Activated CD8-positive, alpha-beta memory T cell treated with anti-CD3 and anti-CD28 coated beads, Interleukin-2, amount 50 U/mL, for 24 hours (primary cell): ENCODE measurements at regions not wholly inside any gene's neighbourhood (a gene's known extent, or its start where the extent isn't known, plus 50 kb on each side); places are given as distances from the start of the nearest gene placed in this dataset.
"Not testable (repeated sequence)": the region's sequence is repeated elsewhere in the genome, so short reads cannot be mapped to it uniquely, and the experiment has no call there.

Experiments used
- DNase-seq: peaks from one replicate; pipeline ENCODE4 v3.0.0-alpha.2; 2020; ENCODE audit errors: extremely low read depth

DNA sequence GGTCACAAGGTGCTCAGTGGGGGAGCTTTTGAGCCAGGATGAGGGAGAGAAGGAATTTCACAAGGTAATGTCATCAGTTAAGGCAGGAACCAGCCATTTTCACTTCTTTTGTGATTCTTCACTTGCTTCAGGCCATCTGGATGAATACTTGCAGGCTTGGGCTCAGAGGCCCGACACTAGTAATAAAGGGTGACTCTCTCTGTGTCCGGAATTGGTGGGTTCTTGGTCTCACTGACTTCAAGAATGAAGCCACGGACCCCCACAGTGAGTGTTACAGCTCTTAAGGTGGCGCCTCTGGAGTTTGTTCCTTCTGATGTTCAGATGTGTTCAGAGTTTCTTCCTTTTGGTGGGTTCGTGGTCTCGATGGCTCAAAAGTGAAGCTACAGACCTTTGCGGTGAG lies 131.8 kb upstream of the RXFP2 start:
- not testable (repeated sequence) for DNase-seq

DNA sequence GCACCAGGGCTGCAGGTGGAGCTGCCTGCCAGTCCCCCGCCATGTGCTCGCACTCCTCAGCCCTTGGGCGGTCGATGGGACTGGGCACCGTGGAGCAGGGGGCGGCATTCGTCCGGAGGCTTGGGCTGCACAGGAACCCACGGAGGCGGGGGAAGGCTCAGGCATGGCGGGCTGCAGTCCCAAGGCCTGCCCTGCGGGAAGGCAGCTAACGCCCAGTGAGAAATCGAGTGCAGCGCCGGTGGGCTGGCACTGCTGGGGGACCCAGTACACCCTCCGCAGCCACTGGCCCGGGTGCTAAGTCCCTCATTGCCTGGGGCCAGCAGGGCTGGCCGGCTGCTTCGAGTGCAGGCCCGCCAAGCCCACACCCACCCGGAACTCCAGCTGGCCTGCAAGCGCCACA lies 130.5 kb upstream of the RXFP2 start:
- not testable (repeated sequence) for DNase-seq

DNA sequence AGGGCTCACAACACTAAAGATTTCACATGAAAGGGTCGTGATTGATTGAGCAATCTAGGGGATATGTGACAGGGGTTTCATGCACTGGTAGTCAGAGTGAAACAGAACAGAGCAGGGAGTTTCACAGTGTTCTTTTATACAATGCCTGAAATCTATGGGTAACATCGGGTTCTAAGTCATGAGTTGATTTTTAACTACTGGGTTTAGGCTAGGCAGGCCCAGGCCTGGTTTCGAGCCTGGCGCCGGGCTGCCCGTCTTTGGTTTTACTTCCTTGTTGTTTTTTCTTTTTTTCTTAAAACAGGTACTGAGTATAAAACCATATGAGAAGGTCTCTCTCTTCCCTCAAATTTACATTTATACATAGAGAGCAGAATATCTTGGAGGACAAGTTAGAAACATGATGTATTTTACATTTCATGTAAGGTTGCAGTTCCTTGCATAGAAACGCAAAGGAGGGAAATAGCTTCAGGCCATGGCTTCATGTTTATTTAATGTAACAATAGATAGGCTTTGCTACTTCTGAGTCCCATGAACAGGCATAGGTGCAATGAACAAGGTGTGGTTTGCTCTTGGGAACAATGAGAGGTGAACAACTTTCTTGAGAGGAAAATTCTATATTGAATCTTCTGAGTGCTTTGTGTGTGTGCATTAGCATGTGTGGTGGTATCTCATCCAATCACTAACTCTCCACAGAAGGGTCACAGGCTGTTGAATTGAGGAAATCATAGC lies 128.9 kb upstream of the RXFP2 start:
- no peak for DNase-seq

DNA sequence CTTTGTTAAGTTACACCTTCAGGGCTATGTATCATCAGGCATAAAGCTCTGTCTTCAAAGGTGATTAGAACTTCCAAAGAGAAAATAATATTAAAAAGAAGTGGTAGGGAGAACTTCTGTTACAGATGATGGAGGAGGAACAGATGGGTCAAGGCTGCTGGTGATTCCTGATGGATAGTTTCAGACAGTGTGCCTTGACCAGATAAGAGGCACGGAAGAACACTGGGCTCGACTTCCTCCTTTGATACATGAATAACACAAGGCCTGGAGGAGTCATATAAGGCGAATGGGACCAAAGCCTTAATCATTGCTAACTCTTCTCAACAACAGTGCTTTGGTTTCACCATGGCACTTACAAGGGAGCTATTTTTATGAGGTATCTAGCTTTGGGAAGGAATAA lies 128.1 kb upstream of the RXFP2 start:
- no peak for DNase-seq

DNA sequence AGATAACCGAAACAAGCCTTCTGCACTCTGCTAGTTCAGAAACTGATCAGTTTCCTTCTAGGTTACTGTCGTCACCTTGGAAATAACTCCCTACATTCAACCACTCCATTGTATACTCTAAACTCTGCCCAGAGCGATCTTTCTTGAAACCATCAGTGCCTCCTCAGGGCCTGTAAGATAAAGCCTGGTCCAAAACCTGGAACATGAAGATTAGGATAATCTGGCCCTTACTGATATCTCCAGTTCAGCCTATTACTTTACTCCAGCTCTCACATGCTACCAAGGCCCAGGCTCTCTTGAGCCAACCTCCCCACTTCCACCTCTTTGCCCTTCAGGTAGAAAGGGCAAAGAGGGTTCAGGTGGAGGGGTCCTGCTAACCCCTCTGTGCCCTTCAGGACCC lies 125.3 kb upstream of the RXFP2 start:
- DNase-seq, result no peak

DNA sequence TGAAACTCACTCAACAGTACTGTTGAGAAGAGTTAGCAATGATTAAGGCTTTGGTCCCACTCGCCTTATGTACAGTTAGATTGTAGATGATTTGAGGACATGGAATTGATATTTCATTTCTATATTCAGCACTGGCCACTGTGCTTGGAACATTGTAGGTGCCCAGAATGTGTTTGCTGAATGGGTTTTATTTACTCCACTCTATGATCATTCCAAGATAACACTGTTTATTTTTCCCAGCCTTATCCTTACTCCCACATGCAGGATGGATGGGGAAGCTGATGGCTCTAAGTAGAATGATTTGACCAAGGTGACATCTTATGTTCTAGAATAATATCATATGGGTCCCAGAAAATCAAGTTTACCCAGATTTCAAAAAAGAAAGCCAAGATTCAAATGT lies 124.6 kb upstream of the RXFP2 start:
- DNase-seq, result no peak

DNA sequence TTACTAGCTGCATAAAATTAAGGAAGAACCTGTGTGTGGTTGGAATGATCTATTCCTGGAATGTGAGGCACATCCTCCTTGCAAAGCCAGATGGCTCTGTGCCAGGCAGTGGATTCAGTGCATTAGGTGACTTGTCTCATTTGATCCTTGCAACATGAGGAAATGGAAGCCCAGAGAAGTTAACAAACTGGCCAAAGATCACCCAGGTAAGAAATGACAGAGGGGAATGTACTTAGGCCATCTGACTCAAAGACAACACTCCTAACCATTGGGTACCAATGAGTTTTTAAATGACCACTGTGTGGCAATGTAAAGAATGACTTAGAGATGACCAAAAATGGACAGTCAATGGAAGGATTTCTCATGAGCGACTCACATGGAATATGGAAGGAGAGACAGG lies 114.2 kb upstream of the RXFP2 start:
- DNase-seq, result no peak

DNA sequence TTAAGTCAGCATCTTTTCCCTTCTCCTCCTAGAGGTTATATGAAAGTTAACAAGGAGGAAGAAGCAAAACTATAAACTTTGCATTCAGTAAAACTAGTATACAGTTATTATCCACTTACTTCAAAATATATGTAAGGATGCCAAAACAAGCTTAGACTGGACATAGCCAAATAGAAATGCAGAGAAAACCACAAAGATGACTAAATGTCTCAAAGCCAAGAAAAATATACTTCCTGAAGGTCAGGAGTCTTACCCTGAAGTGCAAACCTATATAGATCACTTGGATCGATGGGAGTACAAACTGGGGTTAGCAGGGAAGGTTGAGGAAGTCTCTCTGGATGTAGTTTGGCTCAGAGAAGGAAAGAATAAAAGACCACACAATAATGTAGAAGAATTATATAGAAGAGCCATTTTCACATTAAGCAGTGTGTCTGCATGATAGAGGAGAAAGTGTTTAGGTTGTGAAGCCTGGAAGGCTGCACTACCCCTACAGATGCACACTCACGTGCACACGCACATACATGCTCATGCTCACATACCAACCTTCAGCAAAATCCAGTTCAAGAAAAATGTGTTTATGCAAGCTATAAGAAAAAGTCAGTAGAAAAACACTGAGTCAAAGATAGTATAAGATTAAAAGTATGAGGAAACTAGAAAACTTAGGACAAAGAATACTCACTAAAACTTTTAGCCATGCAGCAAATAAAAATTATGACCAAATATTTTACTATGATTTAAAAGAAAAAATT lies 112.1 kb upstream of the RXFP2 start:
- DNase-seq, result no peak

DNA sequence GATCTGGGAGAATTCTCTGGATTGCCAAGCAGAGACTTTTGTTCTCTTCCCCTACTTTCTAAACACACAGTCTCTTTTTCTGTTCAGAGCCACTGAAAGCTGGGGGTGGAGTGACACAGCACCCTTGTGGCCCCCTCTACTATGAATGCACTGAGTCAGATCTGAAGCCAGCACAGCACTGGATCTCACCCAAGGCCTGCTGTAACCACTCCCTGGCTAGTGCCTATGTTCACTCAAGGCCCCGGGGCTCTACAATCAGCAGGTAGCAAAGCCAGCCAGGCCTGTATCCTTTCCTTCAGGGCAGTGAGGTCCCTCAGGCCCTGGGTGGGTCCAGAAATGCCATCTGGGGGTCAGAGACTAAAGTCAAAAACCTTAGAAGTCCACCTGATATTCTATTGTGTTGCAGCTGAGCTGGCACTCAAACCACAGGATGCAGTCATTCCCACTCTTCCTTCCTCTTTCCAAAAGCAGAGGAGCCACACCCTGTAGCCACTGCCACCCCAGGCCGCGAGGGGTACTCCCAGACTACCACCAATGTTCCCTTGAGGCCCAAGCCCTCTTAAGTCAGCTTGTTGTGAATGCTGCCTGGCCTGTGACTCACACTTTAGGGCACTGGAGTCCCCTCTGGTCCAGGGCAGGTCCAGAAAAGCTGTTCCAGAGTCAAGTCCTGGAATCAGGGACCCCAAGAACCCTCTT lies 110.1 kb upstream of the RXFP2 start:
- no peak for DNase-seq

DNA sequence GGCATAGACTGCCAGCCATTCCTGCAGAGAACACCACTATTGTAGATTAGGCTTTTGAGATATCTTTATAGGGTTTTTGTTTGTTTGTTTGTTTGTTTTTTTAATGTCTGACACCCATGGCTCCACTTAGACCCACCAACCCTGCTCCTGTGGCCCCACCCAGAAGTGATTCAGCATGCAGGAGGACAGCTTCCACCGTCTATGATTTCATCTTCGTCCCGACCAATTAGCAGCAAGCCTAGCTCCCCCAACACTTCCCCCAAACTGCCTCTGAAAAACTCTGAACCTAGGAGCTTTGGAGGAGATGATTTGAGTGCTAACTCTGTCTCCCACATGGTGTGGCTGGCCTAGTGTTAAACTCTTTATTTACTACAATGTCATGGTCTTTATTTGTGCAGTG lies 108.3 kb upstream of the RXFP2 start:
- no peak for DNase-seq

DNA sequence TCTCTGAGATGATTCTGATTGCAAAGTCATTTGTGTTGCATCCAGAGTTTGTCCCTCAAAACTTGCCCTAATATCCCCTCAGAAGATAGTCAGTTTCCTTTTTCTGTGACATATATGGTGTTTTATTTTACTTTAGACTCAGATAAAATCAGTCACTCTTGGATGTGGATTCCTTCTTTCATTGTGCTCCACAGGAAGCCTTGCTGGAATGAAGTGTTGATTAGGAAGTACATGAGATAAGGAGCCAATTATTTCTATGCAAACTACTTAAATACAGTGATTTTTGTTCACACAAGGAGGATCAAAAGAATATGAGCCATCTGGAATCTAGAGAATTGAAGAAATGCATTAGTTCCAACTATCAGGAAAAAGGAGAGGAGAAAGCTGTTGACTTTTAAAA lies 107.6 kb upstream of the RXFP2 start:
- DNase-seq, result no peak

DNA sequence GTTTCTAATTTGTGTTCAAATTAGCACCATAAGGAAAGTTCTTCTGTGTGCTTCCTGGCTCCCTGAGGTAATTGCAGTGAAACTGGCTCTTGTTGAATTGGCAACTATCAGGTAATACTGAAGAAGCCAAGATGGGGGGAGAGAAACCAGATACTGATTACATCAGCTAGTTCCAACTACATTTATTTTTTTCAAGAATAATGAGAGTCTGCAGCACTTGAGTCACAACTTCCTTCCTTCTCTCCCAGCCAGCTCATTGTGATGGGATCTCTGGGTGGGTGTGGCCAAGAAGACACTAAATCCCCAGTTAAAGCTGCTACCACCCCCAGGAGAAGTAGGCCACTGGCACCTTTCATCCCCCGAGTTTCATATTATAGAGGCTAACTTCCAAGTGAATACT lies 100.7 kb upstream of the RXFP2 start:
- no peak for DNase-seq

DNA sequence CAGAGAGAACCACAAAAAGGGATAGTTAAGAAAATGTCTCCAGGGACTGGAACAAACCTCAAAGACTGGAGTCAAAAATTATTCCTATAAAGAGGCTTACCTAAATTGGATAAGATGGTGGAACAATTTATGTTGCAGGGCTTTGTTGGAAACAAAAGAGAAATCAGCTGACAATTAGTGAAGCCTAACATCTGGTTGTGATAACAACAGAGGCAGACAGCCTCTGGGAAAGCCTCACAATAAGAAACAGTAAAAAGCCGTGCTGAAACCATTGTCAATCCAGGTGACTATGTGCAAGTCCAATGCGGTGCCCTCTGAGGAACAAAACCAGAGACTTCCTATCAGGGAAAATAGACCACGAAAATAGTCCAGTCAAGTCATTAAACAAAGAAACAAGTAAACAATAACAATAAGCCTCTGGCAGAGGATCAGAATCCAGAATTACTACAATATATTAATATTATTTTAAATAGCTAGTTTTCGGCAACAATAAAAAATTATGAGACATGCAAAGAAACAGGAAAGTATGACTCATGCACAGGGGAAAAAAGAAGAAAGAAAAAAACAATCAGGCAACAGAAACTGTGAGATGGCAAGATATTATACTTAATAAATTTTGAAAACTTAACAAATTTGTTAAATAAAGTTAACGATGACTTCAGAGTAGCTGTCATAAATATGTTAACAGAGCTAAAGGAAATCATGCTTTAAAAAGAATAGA lies 99.7 kb upstream of the RXFP2 start:
- DNase-seq, result no peak

DNA sequence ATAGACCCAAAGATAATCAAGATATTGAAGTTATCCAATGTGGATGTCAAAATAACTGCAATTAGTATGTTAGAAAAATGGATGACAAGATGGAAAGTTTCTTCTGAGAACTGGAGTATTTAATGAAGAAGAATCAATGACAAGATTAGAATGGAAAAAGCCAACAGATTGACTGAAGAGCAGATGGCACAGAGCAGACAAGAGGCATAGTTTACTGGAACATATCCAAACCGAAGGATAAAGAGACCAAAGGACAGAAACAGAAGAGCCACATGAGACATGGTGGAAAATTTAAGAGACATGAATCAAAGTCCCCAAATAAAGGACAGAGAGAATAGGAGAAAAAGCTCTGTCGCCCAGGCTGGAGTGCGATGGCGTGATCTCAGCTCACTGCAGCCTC lies 89.6 kb upstream of the RXFP2 start:
- DNase-seq, result no peak

DNA sequence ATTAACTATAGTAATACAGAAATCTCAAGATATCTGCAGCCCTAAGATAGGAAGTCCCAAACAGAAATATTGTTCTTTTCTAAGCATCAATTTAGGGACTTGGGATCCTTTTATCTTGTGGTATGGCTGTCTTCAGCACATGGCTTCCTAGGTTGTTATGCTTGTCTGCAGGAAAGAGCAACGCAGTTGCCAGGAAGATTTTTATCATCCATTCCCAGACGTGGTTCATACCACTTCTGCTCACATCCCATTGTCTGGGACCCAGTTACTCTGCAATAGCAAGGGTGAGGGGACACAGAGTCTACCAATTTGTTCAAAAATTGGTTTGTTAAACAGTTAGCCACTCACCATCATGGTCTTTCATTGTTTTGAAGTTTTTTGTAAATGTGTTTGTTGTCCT lies 85.6 kb upstream of the RXFP2 start:
- DNase-seq, result no peak

DNA sequence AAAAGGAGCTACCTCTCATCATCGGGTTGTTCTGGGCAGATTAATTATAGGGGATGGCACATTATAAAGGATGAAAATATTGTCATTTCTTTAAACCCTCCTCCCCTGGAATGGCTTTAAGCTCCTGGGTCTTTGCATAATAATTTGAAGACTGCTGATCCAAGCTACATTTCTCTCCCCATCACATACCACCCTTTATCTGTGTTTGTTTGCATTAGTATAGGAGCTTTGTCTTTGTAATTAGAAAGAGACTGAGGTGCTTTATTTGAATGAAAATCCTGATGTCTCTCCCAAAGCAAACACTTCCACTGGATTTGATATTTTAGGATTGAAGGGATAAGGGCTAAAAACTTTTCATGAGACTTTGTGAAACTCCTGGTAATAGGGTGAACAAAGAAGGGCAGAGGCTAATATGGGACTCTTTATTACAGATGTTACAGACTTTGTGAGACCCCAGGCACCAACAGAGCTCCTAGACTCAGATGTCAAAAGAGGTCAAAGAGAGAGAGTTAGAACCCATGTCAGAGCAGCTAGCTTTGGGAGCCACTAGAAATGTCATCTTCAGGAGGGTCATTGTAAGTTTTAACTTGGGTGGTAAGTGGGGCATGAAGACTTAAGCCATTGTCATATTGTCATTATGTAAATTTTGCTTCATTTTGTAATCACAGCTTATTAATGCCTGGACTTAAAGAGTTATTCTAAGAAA lies 75.3 kb upstream of the RXFP2 start:
- DNase-seq, result no peak

DNA sequence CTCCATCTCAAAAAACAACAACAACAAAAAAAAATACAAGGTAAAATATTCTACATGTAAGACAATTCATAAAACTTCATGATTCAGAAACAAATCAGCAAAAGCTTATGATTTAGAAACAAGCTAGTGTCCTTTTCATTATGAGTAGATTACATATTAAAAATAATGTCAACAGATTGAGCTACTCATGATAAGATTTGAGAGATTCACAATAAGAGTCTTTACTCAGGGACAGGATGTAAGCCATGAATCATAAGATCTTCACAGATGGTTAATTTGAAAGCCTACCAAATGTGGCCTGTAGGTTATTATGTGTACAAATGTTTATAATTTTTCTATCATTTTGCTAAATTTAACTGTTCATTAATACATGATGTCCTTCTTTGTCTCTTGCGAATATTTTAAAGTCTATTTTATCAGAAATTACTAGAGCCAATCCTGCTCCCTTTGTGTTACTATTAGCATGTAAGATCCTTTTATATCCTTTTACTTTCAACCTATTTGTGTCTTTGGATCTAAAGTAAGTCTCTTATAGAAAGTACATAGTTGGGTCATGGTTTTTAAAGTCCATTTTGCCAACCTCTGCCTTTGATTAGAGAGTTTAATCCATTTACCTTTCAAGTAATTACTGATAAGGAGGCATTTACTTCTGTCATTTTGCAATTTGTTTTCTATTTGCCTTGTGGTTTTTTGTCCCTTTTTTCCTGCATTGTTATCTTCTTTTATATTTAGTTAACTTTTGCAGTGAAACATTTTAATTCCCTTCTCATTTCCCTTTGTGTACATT lies 68.3 kb upstream of the RXFP2 start:
- DNase-seq, result no peak

DNA sequence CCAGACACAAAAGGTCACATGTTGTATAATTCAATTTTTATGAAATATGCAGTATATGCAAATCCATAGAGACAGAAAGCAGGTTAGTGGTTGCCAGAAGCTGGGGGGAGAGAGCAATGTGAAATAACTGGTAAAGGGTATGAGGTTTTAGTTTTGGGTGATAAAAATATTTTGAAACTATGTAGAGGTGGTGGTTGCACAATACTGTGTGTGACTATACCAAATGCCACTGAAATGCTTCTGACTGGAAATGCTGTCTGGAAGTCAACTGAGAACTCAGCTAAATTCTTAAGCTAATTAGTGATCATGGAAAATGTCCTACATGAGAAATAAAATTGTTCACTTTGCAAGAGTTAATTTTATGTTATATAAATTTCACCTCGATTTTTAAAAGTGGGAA lies 65.3 kb upstream of the RXFP2 start:
- DNase-seq, result no peak

DNA sequence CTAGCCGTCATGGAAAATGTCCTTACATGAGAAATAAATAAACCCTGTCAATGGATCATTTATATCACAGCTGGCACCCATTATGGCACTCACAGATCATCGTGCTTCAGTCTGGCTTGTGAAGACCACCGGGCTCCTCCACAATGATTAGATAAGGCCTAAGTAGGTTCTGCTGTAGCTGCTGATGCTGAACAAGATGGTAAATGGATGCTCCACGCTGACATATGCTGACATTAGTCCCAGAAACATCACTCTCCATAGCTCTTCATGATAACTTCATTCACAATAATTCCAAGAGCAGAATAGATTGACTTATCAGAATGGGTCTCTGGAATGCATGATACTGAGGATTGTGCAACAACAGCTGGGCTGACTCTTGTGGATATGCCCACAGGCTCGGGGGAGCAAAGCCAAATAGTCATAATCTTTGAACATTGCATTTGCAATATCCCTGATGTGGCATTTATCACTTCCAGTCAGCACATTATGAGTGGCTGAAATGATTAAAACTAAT lies 63.8 kb upstream of the RXFP2 start:
- DNase-seq, result no peak

DNA sequence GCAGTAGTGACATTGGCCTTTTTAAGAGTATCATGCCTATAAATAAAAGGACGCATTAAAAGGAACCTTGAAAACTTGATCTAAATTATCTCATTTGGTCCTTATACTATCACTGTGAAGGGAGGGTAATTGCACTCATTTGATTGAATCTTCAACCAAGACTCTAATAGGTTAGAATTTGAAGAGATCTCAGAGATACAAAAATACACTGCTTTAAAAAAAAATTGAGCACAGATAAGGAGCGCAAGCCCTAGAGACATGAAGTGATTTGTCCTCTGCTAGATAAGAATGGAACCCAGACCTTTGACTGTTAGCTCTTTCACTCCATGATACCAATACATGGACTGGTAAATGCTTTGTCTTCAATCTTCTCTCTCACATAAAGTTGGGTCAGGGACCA lies 58.2 kb upstream of the RXFP2 start:
- DNase-seq, result no peak

DNA sequence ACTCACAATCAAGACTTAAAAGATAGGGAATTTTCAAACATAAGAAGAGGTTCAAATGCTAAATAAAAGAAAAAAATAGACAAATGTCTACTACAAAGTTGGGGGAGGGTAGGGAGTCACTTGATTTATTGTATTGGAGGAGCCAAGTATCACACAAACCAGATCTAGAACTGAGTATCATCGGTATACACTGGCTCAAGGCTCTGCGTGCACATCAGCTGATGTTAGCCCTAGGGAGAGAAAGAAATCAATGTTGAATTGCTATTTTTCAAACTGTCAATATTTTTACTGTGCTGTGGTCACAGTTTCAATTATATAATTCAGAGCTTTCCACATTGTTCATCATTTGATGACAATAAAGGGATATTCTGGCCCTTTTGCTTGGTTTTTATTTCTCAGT lies 54.9 kb upstream of the RXFP2 start:
- no peak for DNase-seq
